Body of pancreas (tissue), 4 donors: ENCODE measurements at regions not wholly inside any gene's neighbourhood (a gene's known extent, or its start where the extent isn't known, plus 50 kb on each side); places are given as distances from the start of the nearest gene placed in this dataset.
"Not testable (repeated sequence)": the region's sequence is repeated elsewhere in the genome, so short reads cannot be mapped to it uniquely, and the experiment has no call there.

Experiments used
- ATAC-seq: fragments of 150-250 bp; one replicate; pipeline ENCODE4 v1.9.1; 2016
- DNase-seq, 4 donors: peaks; one replicate each; pipeline ENCODE4 v3.0.0-alpha.2; 2019
- H3K27ac ChIP-seq, 4 donors: fragments of 200-600 bp; sonication (generic); 1 replicate in 3 of 4; 2 replicates in 1 of 4; pipeline versions ENCODE4 v1.5.1 to v1.6.1; 2016 to 2019; ENCODE audit warnings: mild to moderate bottlenecking in 1 of 4, mixed read lengths in 1 of 4, moderate library complexity in 1 of 4
- H3K27me3 ChIP-seq, 2 donors: fragments of 200-600 bp; sonication (generic); one replicate each; pipeline ENCODE4 v1.6.0; 2016; ENCODE audit warnings: mild to moderate bottlenecking in 1 of 2
- H3K36me3 ChIP-seq, 2 donors: fragments of 200-600 bp; sonication (generic); replicated peaks in 1 of 2; 2 replicates each; pipeline ENCODE4 v1.5.1; 2016; ENCODE audit warnings: low read depth in 2 of 2; ENCODE audit not compliant: insufficient read depth in 1 of 2
- H3K4me1 ChIP-seq: fragments of 200-600 bp; sonication (generic); one replicate; pipeline ENCODE4 v1.6.0; 2016
- H3K4me3 ChIP-seq, 2 donors: fragments of 200-600 bp; sonication (generic); 1 replicate in 1 of 2; 2 replicates in 1 of 2; pipeline ENCODE4 v1.5.1; 2016 to 2019
- H3K9me3 ChIP-seq, 3 donors: fragments of 200-600 bp; sonication (generic); 1 replicate in 2 of 3; 2 replicates in 1 of 3; pipeline ENCODE4 v1.5.1; 2016
- POLR2A ChIP-seq, 3 donors: fragments of 450-650 bp; IDR thresholded peaks; one replicate each; pipeline ENCODE4 v1.6.1; 2016; ENCODE audit warnings: antibody characterized with exemption in 3 of 3, mild to moderate bottlenecking in 2 of 3
- WGBS, 2 donors: methylation state at CpG; one replicate each; pipeline ENCODE4 v1.1.5; 2017; 5-methylcytosine and 5-hydroxymethylcytosine counted together
- intact Hi-C: fragments of 100-400 bp; cut with DNase I; formaldehyde crosslinking; loops from one replicate; pipeline ENCODE4 v1.15.1; 2023
- TF ChIP-seq, protein P1 (sequence below), 7 experiments: fragments of 450-650 bp in 4 of 7; fragments of 200-600 bp in 3 of 7; sonication (generic) in 3 of 7; IDR thresholded peaks; one replicate each; pipeline ENCODE4 v1.5.1; 2016 to 2019; ENCODE audit warnings: antibody characterized with exemption in 7 of 7

DNA sequence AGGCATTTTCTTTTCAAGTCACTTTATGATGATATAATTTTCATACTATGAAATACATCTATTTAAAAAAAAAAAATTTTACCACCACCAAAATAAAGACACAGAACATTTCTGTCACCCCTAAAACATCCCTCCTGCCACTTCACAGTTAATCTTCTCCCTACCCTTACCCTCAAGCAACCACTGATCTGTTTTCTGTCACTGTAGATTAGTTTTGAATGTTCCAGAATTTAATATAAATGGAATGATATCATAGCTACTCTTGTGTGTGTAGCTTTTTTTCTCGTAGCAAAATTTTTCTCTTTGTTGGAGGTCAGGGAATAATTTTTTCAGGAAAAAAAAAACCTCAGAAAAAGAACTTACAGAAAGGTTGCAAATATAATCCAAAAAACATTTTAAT is 152.7 kb downstream of the RHOU start:
- intact Hi-C loops = no loop called here
- Histone ChIP-seq H3K4me1 (no peaks in the 10 kb centered on the region), H3K27ac (no peak overlapping the region), H3K4me3 (no peak overlapping the region), H3K36me3 (no peaks in the 10 kb centered on the region), H3K9me3 (peaks cover 0 to 4% (median 0%) of the 10 kb centered on the region in 3 donors), H3K27me3 (no peaks in the 10 kb centered on the region)
- WGBS, 2 donors = 73% methylated on average over 1 of the region's 1 CpG
- no peak for TF ChIP-seq POLR2A (IDR thresholded peaks at IDR 0.05)
- no peak for ATAC-seq
- DNase-seq = no peak

DNA sequence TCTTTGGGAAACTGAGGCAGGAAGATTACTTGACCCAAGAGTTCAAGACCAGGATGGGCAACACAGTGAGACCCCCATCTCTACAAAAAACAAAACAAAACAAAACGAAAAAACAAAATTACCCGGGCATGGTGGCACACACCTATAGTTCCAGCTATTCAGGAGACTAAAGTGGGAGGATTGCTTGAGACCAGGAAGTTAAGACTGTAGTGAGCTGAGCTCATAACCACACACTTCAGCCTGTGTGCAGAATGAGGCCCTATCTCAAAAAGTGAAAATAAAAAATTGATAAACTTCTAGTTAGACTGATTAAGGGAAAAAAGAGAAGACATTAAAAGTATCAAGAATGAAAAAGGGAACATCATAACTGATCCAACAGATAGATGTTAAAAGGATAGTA is 154.0 kb downstream of the RHOU start:
- peaks cover 0 to 4% (median 0%) of the 10 kb centered on the region in 3 donors for H3K9me3 ChIP-seq
- TF ChIP-seq, protein P1, sequence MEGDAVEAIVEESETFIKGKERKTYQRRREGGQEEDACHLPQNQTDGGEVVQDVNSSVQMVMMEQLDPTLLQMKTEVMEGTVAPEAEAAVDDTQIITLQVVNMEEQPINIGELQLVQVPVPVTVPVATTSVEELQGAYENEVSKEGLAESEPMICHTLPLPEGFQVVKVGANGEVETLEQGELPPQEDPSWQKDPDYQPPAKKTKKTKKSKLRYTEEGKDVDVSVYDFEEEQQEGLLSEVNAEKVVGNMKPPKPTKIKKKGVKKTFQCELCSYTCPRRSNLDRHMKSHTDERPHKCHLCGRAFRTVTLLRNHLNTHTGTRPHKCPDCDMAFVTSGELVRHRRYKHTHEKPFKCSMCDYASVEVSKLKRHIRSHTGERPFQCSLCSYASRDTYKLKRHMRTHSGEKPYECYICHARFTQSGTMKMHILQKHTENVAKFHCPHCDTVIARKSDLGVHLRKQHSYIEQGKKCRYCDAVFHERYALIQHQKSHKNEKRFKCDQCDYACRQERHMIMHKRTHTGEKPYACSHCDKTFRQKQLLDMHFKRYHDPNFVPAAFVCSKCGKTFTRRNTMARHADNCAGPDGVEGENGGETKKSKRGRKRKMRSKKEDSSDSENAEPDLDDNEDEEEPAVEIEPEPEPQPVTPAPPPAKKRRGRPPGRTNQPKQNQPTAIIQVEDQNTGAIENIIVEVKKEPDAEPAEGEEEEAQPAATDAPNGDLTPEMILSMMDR (IDR thresholded peaks at IDR 0.05) = no peak
- TF ChIP-seq POLR2A (IDR thresholded peaks at IDR 0.05) = no peak
- no peaks in the 10 kb centered on the region for H3K27me3 ChIP-seq
- ATAC-seq (no peak), DNase-seq (no peak)
- H3K4me1 ChIP-seq = no peaks in the 10 kb centered on the region
- H3K27ac ChIP-seq = no peak overlapping the region
- no peaks in the 10 kb centered on the region for H3K36me3 ChIP-seq
- intact Hi-C loops = no loop called here
- no peak overlapping the region for H3K4me3 ChIP-seq
- 66% methylated on average over 2 of the region's 2 CpGs for WGBS, 2 donors

DNA sequence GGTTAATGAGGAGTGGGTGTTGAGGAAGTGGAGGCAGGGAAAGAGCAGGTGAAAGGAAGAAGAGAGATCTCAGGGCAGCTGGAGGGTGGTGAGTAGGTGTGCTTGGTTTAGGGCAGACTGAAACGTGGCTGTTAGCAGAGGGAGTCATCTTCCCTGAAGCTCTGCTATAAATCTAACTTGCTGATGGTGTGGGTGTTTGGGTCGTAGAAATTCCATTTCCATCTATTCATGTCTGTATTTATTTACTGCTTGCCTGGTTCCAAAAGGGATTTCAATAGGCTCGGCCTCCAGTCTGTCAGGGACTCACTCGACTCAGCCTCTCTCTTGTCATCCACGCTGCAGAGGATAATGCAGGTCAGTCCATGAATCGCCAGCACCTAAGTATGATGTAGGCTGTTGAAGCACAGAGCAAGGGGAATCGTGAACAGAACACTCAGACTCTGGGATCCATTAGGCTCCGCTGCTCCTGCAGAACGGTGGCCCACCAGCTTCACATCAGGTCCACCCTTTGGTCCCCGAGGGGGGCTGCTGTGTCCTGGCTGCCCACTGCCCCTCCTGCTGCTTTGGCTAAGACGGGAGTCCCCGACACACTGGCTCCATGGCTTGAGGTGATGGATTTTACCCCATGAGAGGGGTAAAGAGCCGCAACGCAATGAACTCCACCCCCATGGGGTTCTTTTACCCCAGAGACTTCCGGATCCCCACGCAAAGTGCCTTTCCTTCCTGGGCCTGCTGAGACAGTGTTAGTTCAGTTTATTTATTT is 156.2 kb downstream of the RHOU start:
- TF ChIP-seq POLR2A (IDR thresholded peaks at IDR 0.05) = no peak
- TF ChIP-seq, protein P1 (IDR thresholded peaks at IDR 0.05) = no peak
- H3K4me1 ChIP-seq = no peaks in the 10 kb centered on the region
- 83 to 87% methylated on average over 16 of the region's 16 CpGs for WGBS, 2 donors
- H3K27ac ChIP-seq = no peak overlapping the region
- intact Hi-C loops = no loop called here
- no peaks in the 10 kb centered on the region for H3K36me3 ChIP-seq
- ATAC-seq (no peak), DNase-seq (no peak)
- H3K9me3 ChIP-seq = no peaks in the 10 kb centered on the region
- H3K27me3 ChIP-seq = no peaks in the 10 kb centered on the region
- H3K4me3 ChIP-seq = no peak overlapping the region

DNA sequence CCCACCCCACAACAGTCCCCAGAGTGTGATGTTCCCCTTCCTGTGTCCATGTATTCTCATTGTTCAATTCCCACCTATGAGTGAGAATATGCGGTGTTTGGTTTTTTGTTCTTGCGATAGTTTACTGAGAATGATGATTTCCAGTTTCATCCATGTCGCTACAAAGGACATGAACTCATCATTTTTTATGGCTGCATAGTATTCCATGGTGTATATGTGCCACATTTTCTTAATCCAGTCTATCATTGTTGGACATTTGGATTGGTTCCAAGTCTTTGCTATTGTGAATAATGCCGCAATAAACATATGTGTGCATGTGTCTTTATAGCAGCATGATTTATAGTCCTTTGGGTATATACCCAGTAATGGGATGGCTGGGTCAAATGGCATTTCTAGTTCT is 156.9 kb downstream of the RHOU start:
- DNase-seq, H3K4me1 ChIP-seq, H3K4me3 ChIP-seq, H3K36me3 ChIP-seq, H3K27ac ChIP-seq, ATAC-seq, H3K9me3 ChIP-seq, H3K27me3 ChIP-seq, intact Hi-C loops: not testable (repeated sequence)
- no CpG with 5 or more reads among the region's 4 CpGs for WGBS, 2 donors

DNA sequence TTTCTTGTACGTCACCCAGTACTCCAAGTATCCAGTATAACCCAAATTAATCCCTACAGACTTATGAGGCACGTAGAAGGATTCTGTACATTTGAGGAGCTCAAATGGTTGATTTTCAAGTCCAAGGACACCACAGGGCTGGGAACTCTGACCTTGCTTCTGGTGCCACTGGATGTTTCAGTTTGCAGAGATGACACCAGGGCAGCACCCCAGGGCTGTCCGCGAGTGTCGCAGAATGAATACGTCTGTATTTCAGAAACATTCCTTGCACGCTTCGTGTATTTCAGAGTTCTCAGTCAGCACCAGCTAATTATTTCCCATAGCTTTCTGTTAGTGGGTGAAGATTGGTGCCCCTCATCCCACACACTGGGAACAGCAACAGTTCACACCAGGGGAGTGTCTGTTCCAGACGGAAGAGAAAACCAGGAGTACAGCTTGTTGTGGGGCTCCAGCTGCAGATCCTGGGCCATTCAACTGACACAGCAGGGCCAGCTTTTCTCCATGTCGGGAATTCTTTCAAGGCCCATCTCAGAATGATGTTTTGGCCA is 159.2 kb downstream of the RHOU start:
- TF ChIP-seq, protein P1 (IDR thresholded peaks at IDR 0.05) = no peak
- TF ChIP-seq POLR2A (IDR thresholded peaks at IDR 0.05) = no peak
- intact Hi-C loops = no loop called here
- Histone ChIP-seq H3K4me3 (no peak overlapping the region), H3K27ac (no peak overlapping the region), H3K27me3 (no peaks in the 10 kb centered on the region), H3K36me3 (no peaks in the 10 kb centered on the region), H3K4me1 (no peaks in the 10 kb centered on the region), H3K9me3 (no peaks in the 10 kb centered on the region)
- DNase-seq (no peak), ATAC-seq (no peak)
- 84 to 87% methylated on average over 10 of the region's 10 CpGs for WGBS, 2 donors

DNA sequence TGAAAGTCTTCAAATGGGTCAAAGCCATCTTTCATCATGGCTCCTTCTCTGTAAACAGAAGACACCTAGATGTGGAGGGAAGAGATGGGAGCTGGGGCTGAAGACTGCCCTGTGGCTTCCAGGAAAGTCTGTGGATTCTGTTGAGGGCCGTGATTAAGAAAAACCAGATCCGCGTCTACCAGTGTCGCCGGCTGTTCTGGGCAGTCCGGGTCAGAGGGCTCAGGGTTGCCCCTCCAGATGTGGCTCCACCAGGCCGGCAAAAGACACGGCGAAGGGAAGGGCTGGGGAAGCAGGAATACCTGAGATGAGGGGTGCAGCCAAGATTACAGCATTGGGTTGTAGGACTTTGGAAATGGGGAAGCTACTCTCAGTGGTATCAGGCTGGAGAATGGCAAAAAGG is 162.6 kb downstream of the RHOU start:
- H3K4me1 ChIP-seq = peaks cover 9% of the 10 kb centered on the region
- no peak overlapping the region for H3K4me3 ChIP-seq
- DNase-seq (no peak), ATAC-seq (no peak)
- WGBS, 2 donors = 95 to 96% methylated on average over 9 of the region's 9 CpGs
- intact Hi-C loops = no loop called here
- no peaks in the 10 kb centered on the region for H3K36me3 ChIP-seq
- no peak overlapping the region for H3K27ac ChIP-seq
- TF ChIP-seq, protein P1 (IDR thresholded peaks at IDR 0.05) = no peak
- TF ChIP-seq POLR2A (IDR thresholded peaks at IDR 0.05) = no peak
- H3K27me3 ChIP-seq = no peaks in the 10 kb centered on the region
- no peaks in the 10 kb centered on the region for H3K9me3 ChIP-seq
